GM19467 (cell line): ENCODE measurements at regions not wholly inside any gene's neighbourhood (a gene's known extent, or its start where the extent isn't known, plus 50 kb on each side); places are given as distances from the start of the nearest gene placed in this dataset.

Source experiments
- ATAC-seq: cut with Tn5 transposase; IDR thresholded peaks from one replicate; pipeline ENCODE4 v1.9.1; 2021; ENCODE audit warnings: mild to moderate bottlenecking, moderate library complexity; ENCODE audit not compliant: unreplicated experiment

- ATAC-seq: no peak
These were observed 449.7 kb downstream of the TXNL1 start for GRCh38 chr18:56188529-56189275.

GRCh38 chr18:56186319-56186718 lies 452.1 kb downstream of the TXNL1 start:
- ATAC-seq: no peak

GRCh38 chr18:56185126-56185525 lies 453.3 kb downstream of the TXNL1 start:
- no peak for ATAC-seq

- ATAC-seq: no peak
These were observed 461.6 kb downstream of the TXNL1 start for GRCh38 chr18:56176751-56177150.

- no peak for ATAC-seq
These were observed 462.9 kb downstream of the TXNL1 start for GRCh38 chr18:56175330-56176001.

GRCh38 chr18:56173542-56174220 lies 464.7 kb downstream of the TXNL1 start:
- ATAC-seq: no peak

GRCh38 chr18:56172527-56172926 lies 465.9 kb downstream of the TXNL1 start:
- no peak for ATAC-seq

GRCh38 chr18:56171848-56172247 lies 466.5 kb downstream of the TXNL1 start:
- ATAC-seq: no peak

- no peak for ATAC-seq
These were observed 470.2 kb downstream of the TXNL1 start for GRCh38 chr18:56168049-56168781.

GRCh38 chr18:56167366-56167765 lies 471.0 kb downstream of the TXNL1 start:
- ATAC-seq: no peak

- ATAC-seq: no peak
These were observed 471.5 kb downstream of the TXNL1 start for GRCh38 chr18:56166914-56167313.

- no peak for ATAC-seq
These were observed 472.6 kb downstream of the TXNL1 start for GRCh38 chr18:56165601-56166355.

- ATAC-seq: no peak
These were observed 475.8 kb downstream of the TXNL1 start for GRCh38 chr18:56162311-56163265.

- ATAC-seq: no peak
These were observed 476.7 kb downstream of the TXNL1 start for GRCh38 chr18:56161566-56162260.

- ATAC-seq: no peak
These were observed 479.7 kb downstream of the TXNL1 start for GRCh38 chr18:56158676-56159075.

GRCh38 chr18:56157541-56157940 lies 480.9 kb downstream of the TXNL1 start:
- ATAC-seq: no peak

GRCh38 chr18:56152551-56153310 lies 485.7 kb downstream of the TXNL1 start:
- no peak for ATAC-seq

GRCh38 chr18:56148373-56148772 lies 490.0 kb downstream of the TXNL1 start:
- ATAC-seq: no peak
